DMS53 treated with DMSO at 0.1 percent for 48 hours (cell line): ENCODE measurements at regions not wholly inside any gene's neighbourhood (a gene's known extent, or its start where the extent isn't known, plus 50 kb on each side); places are given as distances from the start of the nearest gene placed in this dataset.
"Not testable (repeated sequence)": the region's sequence is repeated elsewhere in the genome, so short reads cannot be mapped to it uniquely, and the experiment has no call there.

Experiments
- DNase-seq: peaks from one replicate; lab custom pipeline; 2025; ENCODE audit not compliant: unreplicated experiment; lab: John Stamatoyannopoulos, UW

DNA sequence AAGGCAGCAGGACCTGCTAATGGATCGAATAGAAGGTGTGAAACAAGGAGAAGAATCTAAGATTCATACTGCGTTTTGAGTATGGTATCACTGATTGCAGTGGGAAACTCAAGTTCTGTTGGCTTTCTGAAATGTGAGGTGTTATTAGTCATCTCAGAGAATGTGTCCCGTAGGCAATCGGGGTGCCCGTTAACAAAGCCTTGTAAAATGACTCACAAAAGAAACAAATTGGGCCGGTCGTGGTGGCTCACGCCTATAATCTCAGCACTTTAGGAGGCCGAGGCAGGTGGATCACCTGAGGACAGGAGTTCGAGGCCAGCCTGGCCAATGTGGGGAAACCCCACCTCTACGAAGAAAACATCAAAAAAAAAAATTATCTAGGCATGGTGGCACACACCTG is 118.2 kb upstream of the C7orf33 start:
- DNase-seq: no peak

- DNase-seq: no peak
Measured at GRCh38 chr7:148473703-148474480, 116.7 kb upstream of the C7orf33 start.

DNA sequence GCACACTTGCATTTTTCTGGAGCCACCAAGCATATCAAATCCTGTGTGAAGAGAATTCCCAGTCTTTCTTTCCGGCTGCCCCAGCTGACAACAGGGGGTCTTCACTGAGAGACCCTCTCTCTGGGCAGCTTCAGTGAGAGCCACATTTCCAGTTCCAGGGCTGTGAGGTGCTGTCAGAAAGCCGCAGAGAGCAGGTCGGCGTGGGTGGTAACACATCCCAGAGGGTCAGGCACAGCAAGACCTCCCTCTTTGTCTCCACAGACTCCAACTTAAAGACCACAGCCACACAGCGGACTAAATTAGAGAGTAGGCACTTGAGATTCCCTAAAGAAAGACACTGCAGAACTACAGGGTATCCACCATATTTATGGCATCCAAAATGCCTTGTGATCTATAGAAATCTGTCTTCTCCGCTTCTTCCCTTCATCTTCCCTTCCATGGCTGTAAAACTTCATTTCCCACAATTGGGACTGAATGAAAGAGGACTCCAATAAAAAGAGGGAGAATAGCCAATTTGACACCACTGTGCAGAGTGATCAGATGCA is 116.0 kb upstream of the C7orf33 start:
- no peak for DNase-seq

- no peak for DNase-seq
Measured at GRCh38 chr7:148478551-148478950, 112.0 kb upstream of the C7orf33 start.

DNA sequence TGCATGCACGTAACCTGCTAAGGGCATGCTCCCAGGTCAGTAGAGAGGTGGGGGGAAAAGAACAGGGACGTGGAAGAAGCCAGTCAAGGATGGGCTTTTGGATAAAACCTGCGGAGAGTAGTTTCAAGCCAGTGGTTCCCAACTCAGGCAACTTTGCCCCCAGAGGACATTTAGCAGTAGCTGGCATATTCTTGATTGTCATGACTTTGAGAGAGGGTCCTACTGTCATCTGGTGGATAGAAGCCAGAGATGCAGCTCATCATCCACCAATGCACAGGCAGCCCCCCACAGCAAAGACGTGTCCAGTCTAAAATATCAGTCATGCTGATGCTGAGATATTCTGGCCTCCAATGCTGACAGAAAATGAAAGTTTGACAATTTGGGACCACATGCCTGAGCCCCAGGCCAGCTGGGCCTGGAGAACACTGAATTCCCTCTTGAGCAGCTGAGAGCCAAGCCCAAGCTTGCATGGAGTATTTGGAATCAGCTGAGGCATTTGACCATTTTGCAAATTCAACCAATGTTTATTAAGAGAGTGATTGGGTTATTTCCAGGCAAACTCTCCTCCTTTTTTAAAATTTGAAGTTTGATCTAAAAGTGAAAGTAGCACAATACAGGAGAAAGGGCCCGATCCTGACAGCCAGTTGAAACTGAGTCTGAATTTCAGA is 110.0 kb upstream of the C7orf33 start:
- DNase-seq: no peak

DNA sequence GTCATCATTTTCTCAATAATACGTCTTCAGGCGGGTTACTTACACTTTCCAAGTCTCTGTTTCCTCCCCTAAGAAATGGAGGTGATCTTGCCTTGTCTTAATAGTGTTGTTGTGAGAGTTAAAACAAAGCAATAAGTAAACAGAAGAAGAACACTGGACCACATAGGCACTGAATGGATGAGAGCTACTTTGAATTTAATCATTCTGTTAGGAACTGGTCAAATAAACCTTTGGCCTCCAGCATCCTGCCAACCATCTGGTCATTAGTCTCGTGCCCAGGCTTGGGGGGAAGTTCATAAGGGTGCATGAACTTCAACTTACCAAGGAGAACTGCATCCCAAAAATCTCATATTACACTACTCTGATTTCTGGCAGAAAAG is 109.4 kb upstream of the C7orf33 start:
- no peak for DNase-seq

- DNase-seq: no peak
Measured at GRCh38 chr7:148481971-148482626, 108.5 kb upstream of the C7orf33 start.

DNA sequence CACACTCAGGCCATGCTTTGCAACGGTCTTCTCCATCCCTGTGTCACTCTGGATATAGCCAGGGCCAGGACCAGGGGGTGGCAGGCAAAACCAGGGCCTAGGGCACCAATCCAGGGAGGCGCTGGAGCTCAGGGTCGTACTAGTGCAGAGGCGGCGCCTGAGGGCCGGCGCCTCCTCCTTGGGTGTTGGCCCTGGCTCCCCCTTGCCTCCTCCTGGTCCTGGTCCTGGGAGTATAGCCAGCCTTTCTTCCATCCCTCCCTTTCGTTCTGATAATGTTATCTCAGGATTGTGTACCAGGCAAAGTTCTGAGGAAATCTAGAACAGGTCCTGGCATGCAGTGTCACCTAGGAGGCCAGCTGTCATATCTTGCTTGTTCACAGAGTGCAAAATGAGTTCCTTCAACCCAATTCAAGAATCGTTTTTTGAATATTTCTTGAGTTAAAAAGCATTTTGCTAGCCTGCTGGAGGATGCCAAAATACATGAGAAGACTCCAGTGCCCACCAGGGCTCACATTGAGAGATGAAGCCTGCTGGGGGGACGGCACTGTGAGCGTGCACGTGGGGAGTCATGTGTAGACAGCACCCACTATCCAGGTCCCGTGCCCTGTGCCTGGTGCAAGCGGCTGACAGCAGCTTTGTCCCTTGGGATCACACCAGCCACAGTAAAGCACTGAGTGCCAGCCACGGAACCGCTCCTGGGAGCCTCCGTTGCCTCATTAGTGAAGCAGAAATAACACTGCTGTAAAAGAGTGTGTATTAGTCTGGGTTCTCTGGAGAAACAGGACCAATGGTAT is 106.9 kb upstream of the C7orf33 start:
- DNase-seq: no peak

DNA sequence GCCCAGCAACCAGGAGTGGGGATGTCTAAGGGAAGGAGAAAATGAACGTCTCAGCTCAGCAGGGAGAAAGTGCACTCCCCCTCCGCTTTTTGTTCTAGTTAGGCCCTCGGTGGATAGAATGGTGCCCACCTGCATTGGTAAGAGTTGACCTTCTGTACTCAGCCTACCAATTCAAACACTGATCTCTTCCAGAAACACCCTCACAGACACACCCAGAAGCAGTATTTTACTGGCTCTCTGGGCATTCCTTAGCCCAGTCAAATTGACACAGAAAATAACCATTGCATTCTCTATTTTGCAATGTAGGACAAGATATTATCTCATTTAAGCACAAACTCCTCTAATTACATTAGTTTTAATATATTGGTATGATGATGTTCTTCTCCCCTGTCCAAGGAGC is 106.1 kb upstream of the C7orf33 start:
- no peak for DNase-seq

- DNase-seq: peak; percentile 13
Measured at GRCh38 chr7:148485618-148486017, 104.9 kb upstream of the C7orf33 start.

GRCh38 chr7:148486937-148487336 is 103.6 kb upstream of the C7orf33 start:
- no peak for DNase-seq

GRCh38 chr7:148487912-148488311 is 102.7 kb upstream of the C7orf33 start:
- no peak for DNase-seq

DNA sequence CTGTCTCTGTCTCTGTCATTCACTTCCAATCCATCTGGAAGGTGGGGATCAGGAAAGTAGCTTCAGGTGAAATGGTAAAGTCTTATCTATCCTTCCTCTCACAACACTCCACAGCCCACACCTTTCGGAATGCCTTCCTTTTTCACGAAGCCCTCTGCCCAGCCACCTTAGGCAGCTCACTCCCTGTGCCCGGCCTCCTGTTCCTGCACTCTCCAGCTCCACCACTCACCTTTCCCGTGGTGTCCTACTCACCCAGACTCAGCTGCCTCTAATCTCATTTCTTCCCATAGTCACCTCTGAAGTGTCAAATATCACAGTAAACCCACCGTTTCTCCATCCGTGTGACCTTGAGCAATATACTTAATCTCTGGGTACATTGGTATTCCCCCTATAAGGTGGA is 100.9 kb upstream of the C7orf33 start:
- DNase-seq: no peak

- peak; percentile 54 for DNase-seq
Measured at GRCh38 chr7:148492157-148492860, 98.3 kb upstream of the C7orf33 start.

- no peak for DNase-seq
Measured at GRCh38 chr7:148495605-148496004, 95.0 kb upstream of the C7orf33 start.

DNA sequence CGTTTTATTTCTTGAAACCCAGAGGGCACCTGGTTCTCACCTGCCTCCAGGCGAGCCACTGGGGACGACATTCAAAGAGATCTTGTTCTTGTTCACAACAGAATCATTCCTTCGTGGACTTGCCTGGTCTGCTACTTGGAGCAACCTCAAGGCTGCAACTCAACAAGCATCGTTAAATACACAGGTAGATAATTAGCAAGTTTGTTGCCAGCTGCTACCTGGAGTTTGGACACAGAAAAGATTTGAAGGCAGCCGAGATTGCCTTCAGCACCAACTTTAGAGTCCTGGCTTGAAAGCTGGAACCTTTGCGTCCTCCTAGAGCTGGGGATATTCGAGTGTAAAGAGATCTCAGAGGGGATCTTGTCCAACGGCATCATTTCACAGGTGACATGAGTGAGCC is 89.6 kb upstream of the C7orf33 start:
- DNase-seq: no peak

GRCh38 chr7:148503900-148504487 is 86.6 kb upstream of the C7orf33 start:
- peak; percentile 46 for DNase-seq

GRCh38 chr7:148505645-148506375 is 84.8 kb upstream of the C7orf33 start:
- DNase-seq: no peak

- not testable (repeated sequence) for DNase-seq
Measured at GRCh38 chr7:148507064-148507573, 83.4 kb upstream of the C7orf33 start.
